ENCODE measurements at regions not wholly inside any gene's neighbourhood (a gene's known extent, or its start where the extent isn't known, plus 50 kb on each side); places are given as distances from the start of the nearest gene placed in this dataset.
A peak's percentile ranks its signal among the peaks of the same experiment; 100 is the strongest.

- TF ChIP-seq, protein P1, sequence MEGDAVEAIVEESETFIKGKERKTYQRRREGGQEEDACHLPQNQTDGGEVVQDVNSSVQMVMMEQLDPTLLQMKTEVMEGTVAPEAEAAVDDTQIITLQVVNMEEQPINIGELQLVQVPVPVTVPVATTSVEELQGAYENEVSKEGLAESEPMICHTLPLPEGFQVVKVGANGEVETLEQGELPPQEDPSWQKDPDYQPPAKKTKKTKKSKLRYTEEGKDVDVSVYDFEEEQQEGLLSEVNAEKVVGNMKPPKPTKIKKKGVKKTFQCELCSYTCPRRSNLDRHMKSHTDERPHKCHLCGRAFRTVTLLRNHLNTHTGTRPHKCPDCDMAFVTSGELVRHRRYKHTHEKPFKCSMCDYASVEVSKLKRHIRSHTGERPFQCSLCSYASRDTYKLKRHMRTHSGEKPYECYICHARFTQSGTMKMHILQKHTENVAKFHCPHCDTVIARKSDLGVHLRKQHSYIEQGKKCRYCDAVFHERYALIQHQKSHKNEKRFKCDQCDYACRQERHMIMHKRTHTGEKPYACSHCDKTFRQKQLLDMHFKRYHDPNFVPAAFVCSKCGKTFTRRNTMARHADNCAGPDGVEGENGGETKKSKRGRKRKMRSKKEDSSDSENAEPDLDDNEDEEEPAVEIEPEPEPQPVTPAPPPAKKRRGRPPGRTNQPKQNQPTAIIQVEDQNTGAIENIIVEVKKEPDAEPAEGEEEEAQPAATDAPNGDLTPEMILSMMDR (IDR thresholded peaks at IDR 0.05; ENCODE audit: low read length, missing control alignments) = no peak
- no peak overlapping the region for H3K4me3 ChIP-seq (replicated peaks; ENCODE audit: low read depth, low read length)
These were observed 169.4 kb upstream of the MIR17HG start for GRCh38 chr13:91178099-91178498.

DNA sequence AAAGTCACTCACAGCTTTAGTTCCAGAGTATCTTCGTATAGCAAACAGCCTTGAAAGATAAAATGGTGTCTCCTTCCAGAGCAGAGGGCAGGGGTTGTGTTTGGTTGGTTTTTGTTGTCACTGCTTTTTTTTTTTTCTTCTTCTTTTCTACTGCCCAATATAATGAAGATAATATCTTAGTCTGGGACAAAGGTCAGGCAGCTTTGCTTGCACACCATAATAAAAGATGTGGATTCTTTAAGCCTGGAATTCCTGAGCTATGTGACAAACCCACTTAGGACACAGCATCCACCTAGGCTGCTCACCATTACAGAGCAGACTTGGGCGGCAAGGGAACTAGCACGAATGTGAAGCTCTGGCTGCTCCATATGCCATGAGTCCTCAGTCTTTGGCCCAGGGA lies 165.6 kb upstream of the MIR17HG start:
- no peak overlapping the region for H3K4me3 ChIP-seq (replicated peaks; ENCODE audit: low read depth, low read length)
- no peak for DNase-seq (ENCODE audit: low read depth)
- TF ChIP-seq, protein P1 (IDR thresholded peaks at IDR 0.05; ENCODE audit: low read length, missing control alignments) = no peak

More at GRCh38 chr13:91178099-91178498, 169.4 kb upstream of the MIR17HG start:
- no peak for DNase-seq (ENCODE audit: low read depth)

DNA sequence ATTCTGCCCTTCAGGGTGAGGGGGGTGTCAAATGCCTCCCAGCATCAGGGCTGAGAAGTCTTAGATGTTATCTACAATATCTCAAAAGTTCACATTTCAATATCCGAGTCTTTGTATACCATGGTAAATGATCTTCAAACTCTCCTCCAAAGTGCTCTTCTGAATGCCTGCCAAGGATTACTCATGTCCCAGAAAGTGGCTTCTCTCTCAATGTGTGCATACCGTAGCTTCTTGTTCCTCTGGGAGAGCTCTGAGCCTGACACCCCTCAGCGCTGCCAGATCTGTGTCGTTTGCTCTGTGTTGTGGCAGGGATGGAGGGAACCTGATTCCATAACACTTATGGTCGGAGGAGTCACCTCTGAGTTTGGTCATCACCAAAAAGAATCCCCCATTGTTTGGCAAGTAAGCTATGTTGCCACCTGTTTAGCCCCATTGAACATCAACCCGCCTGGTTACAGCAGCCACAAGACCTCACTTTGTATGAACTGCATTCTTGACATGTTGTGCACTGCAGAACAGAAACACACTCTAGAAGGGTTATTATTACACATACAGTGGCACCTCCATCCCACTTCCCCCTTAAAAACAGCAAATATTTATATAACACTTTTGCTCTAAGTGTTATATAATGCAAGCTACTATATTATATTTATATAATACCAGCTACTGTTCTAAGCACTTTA lies 163.1 kb upstream of the MIR17HG start:
- no peak overlapping the region for H3K4me3 ChIP-seq (replicated peaks; ENCODE audit: low read depth, low read length)
- TF ChIP-seq, protein P1 (IDR thresholded peaks at IDR 0.05; ENCODE audit: low read length, missing control alignments) = no peak
- peak; percentile 2 for DNase-seq (ENCODE audit: low read depth)

DNA sequence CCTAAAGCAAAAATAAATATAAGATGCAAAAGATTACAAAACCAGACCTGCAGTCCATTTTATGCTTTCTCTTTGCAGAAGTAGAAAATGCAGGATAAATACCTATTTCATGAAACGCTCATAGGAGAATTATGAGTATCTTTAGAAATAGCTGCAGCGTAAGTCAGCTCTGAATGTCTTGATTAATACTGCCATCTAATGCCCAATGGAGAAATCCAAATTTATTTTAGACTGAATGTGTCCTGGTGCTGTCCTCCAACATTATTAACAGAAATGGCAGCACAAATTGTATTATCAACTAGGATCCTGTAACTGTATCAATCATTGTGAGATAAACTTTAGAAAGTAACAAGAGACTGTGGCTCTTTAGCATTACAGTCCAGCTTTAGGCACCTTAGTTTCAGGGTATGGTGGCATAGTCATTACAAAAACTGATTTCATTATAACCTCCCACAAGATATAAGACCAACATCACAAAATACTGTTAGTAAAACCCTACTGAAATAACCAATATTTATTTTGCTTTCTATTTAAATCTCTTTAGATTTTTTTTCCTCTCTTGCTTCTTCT lies 162.1 kb upstream of the MIR17HG start:
- peak; percentile 46 for DNase-seq (ENCODE audit: low read depth)

GRCh38 chr13:91187522-91187921 lies 160.0 kb upstream of the MIR17HG start:
- TF ChIP-seq, protein P1 (IDR thresholded peaks at IDR 0.05; ENCODE audit: low read length, missing control alignments) = no peak
- no peak overlapping the region for H3K4me3 ChIP-seq (replicated peaks; ENCODE audit: low read depth, low read length)
- no peak for DNase-seq (ENCODE audit: low read depth)

More for the DNA sequence above, 162.1 kb upstream of the MIR17HG start:
- no peak overlapping the region for H3K4me3 ChIP-seq (replicated peaks; ENCODE audit: low read depth, low read length)
- TF ChIP-seq, protein P1 (IDR thresholded peaks at IDR 0.05; ENCODE audit: low read length, missing control alignments) = peak; percentile 21

- DNase-seq (ENCODE audit: low read depth) = no peak
- no peak overlapping the region for H3K4me3 ChIP-seq (replicated peaks; ENCODE audit: low read depth, low read length)
- TF ChIP-seq, protein P1 (IDR thresholded peaks at IDR 0.05; ENCODE audit: low read length, missing control alignments) = no peak
These were observed 158.0 kb upstream of the MIR17HG start for GRCh38 chr13:91189506-91189905.

GRCh38 chr13:91193358-91193757 lies 154.1 kb upstream of the MIR17HG start:
- no peak for DNase-seq (ENCODE audit: low read depth)
- TF ChIP-seq, protein P1 (IDR thresholded peaks at IDR 0.05; ENCODE audit: low read length, missing control alignments) = no peak
- H3K4me3 ChIP-seq (replicated peaks; ENCODE audit: low read depth, low read length) = no peak overlapping the region
